ENCODE measurements at regions not wholly inside any gene's neighbourhood (a gene's known extent, or its start where the extent isn't known, plus 50 kb on each side); places are given as distances from the start of the nearest gene placed in this dataset.

DNA sequence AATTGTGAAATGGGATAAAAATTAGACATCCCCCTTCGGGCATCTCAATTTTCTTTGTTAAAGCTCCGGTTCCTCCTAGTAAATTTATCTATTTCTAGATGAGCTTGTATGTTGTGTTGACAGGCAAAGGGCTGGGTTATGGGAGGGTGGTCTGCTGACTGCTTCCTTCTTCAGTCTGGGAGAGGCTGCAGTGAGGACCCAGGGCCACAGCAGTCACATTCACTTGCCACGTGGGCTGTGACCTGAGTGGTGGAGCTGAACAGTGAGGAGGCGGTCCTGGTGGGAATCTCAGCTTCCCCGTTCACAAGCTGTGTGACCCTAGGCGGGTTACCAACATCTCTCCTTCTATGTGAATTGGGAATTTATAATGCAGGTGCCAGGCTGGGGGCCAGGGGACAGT, 57.5 kb upstream of the RXRA start:
- no peak for TF ChIP-seq CTCF (IDR thresholded peaks at IDR 0.05; ENCODE audit: extremely low read depth in 1 of 2, insufficient read depth in 1 of 2, low read depth in 1 of 2, low read length in 2 of 2)
- no peak for TF ChIP-seq POLR2AphosphoS5 (IDR thresholded peaks at IDR 0.05; ENCODE audit: insufficient read depth, low read depth, low read length)
- TF ChIP-seq, protein P1, sequence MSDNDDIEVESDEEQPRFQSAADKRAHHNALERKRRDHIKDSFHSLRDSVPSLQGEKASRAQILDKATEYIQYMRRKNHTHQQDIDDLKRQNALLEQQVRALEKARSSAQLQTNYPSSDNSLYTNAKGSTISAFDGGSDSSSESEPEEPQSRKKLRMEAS (IDR thresholded peaks at IDR 0.05; ENCODE audit: insufficient read depth, insufficient read length), result no peak

Measured in endothelial cell of umbilical vein (primary cell).